HepG2 (cell line): ENCODE measurements at regions not wholly inside any gene's neighbourhood (a gene's known extent, or its start where the extent isn't known, plus 50 kb on each side); places are given as distances from the start of the nearest gene placed in this dataset.

Experiments used
- ATAC-seq: fragments of 200-7000 bp; cut with Tn5 transposase; 3 replicates; pipeline ENCODE4 v1.9.1; 2020; ENCODE audit warnings: mild to moderate bottlenecking, moderate library complexity
- BruUV-seq: library from RNA; stranded (reverse); fragments of 400-500 nt; replicated peaks from 2 replicates; lab custom pipeline; 2021; lab: Mats Ljungman, UMichigan
- CTCF ChIA-PET: fragments of 300-600 bp; formaldehyde crosslinking; extraction: SDS; loops from one replicate; lab custom pipeline; 2021; ENCODE audit warnings: low total read pairs, inconsistent platforms, low intra/inter-chr PET ratio; lab: Yijun Ruan, JAX
- POLR2A ChIA-PET: fragments of 350-600 bp; sonication (Branson Sonifier 250); formaldehyde crosslinking; loops from one replicate; lab custom pipeline; 2020; ENCODE audit warnings: antibody characterized with exemption, inconsistent platforms; lab: Yijun Ruan, JAX
- DNase-seq: peaks from one replicate; pipeline ENCODE4 v3.0.0-alpha.2; 2015; ENCODE audit warnings: low spot score
- FAIRE-seq: peaks from 3 replicates; lab custom pipeline; 2011; peaks lifted over from hg19 to GRCh38; lab: Jason Lieb, UNC
- H2AFZ ChIP-seq: one replicate; pipeline ENCODE4 v1.6.1; 2011; ENCODE audit warnings: low read length, inconsistent platforms
- H3K27ac ChIP-seq: fragments of 300-600 bp; 3 replicates; pipeline ENCODE4 v1.8.0; 2011; ENCODE audit warnings: mixed run types, mild to moderate bottlenecking, mixed read lengths, low read length, inconsistent platforms; ENCODE audit not compliant: insufficient read depth; ENCODE audit errors: extremely low read length
- H3K27me3 ChIP-seq, 2 experiments: fragments of 200-600 bp in 1 of 2; 2 replicates in 1 of 2; 3 replicates in 1 of 2; pipeline versions ENCODE4 v1.6.0 to v1.8.0; 2011; ENCODE audit warnings: low read length in 2 of 2, mild to moderate bottlenecking in 2 of 2, moderate library complexity in 2 of 2, inconsistent platforms in 1 of 2; ENCODE audit not compliant: insufficient read depth in 2 of 2, control insufficient read depth in 1 of 2
- H3K36me3 ChIP-seq, 2 experiments: fragments of 200-600 bp in 1 of 2; replicated peaks in 1 of 2; 2 replicates in 1 of 2; 3 replicates in 1 of 2; pipeline versions ENCODE4 v1.5.1 to v1.8.0; 2011; ENCODE audit warnings: low read length in 2 of 2, inconsistent platforms in 1 of 2; ENCODE audit not compliant: insufficient read depth in 2 of 2, control insufficient read depth in 1 of 2
- H3K4me1 ChIP-seq: 2 replicates; pipeline ENCODE4 v1.5.1; 2012; ENCODE audit warnings: low read length, inconsistent platforms; ENCODE audit not compliant: insufficient read depth
- H3K4me2 ChIP-seq: 2 replicates; pipeline ENCODE4 v1.6.0; 2011; ENCODE audit warnings: low read depth, low read length, inconsistent platforms
- H3K4me3 ChIP-seq, 3 experiments: fragments of 200-600 bp in 1 of 3; sonication (generic), shearing (Covaris generic) in 1 of 3; replicated peaks in 1 of 3; 2 replicates each; pipeline ENCODE4 v1.5.1; 2011 to 2016; ENCODE audit warnings: low read length in 3 of 3, inconsistent platforms in 2 of 3, low read depth in 2 of 3, mild to moderate bottlenecking in 2 of 3, control low read depth in 1 of 3, mixed read lengths in 1 of 3; ENCODE audit not compliant: insufficient read depth in 1 of 3
- H3K79me2 ChIP-seq: one replicate; pipeline ENCODE4 v1.6.1; 2011; ENCODE audit warnings: low read length, inconsistent platforms; ENCODE audit not compliant: insufficient read depth
- H3K9ac ChIP-seq: 2 replicates; pipeline ENCODE4 v1.6.0; 2011; ENCODE audit warnings: mild to moderate bottlenecking, low read depth, low read length, inconsistent platforms; ENCODE audit not compliant: insufficient read depth
- H3K9me3 ChIP-seq: 2 replicates; pipeline ENCODE4 v1.5.1; 2012; ENCODE audit warnings: mild to moderate bottlenecking, low read length
- H4K20me1 ChIP-seq: 2 replicates; pipeline ENCODE4 v1.6.0; 2011; ENCODE audit warnings: inconsistent platforms, mild to moderate bottlenecking, low read length, moderate library complexity; ENCODE audit not compliant: insufficient read depth
- ASH2L ChIP-seq: fragments of 300-600, 200-600 bp; sonication (generic); IDR thresholded peaks from 2 replicates; pipeline ENCODE4 v1.7.0; 2017; ENCODE audit warnings: low read depth, mild to moderate bottlenecking, moderate library complexity, mixed read lengths, low read length; ENCODE audit not compliant: insufficient read length
- MTF2 ChIP-seq: sonication (generic); formaldehyde crosslinking; IDR thresholded peaks from 2 replicates; pipeline ENCODE4 v1.5.0; 2020; ENCODE audit warnings: missing genetic modification reagents, borderline replicate concordance
- NR1H2 ChIP-seq: sonication (generic); formaldehyde crosslinking; IDR thresholded peaks from 2 replicates; pipeline ENCODE4 v1.8.1; 2022; ENCODE audit warnings: low read depth, missing genetic modification reagents, borderline replicate concordance
- NR3C1 ChIP-seq: sonication (generic); formaldehyde crosslinking; IDR thresholded peaks from 2 replicates; pipeline ENCODE4 v1.4.0; 2020; ENCODE audit warnings: missing genetic modification reagents
- RARA ChIP-seq: IDR thresholded peaks from 2 replicates; pipeline ENCODE4 v1.6.1; 2016; ENCODE audit warnings: missing genetic modification reagents, missing compliant biosample characterization
- ZKSCAN5 ChIP-seq: sonication (generic); formaldehyde crosslinking; IDR thresholded peaks from 2 replicates; pipeline ENCODE4 v1.5.1; 2020; ENCODE audit warnings: mild to moderate bottlenecking, missing genetic modification reagents
- ZNF235 ChIP-seq: sonication (generic); formaldehyde crosslinking; IDR thresholded peaks from 2 replicates; pipeline ENCODE4 v1.8.1; 2023; ENCODE audit warnings: mild to moderate bottlenecking, missing genetic modification reagents, borderline replicate concordance
- WGBS: methylation state at CpG from one replicate; pipeline ENCODE4 v1.1.6; 2017; ENCODE audit warnings: low lambda C conversion rate; 5-methylcytosine and 5-hydroxymethylcytosine counted together
- in situ Hi-C: cut with HindIII; loops from 2 replicates; pipeline ENCODE4 v1.10.0; 2017; ENCODE audit warnings: low pct_unique_long_range_greater_than_20kb; ENCODE audit not compliant: extremely low pct_ligation_motif_present
- intact Hi-C: fragments of 100-400 bp; cut with micrococcal nuclease; formaldehyde crosslinking; loops from one replicate; pipeline ENCODE4 v1.10.0; 2022; ENCODE audit not compliant: unreplicated experiment
- TF ChIP-seq, protein P1 (sequence below): IDR thresholded peaks from 2 replicates; pipeline ENCODE4 v1.6.1; 2016; ENCODE audit warnings: low read depth, borderline replicate concordance
- TF ChIP-seq, protein P2 (sequence below): sonication (generic); formaldehyde crosslinking; IDR thresholded peaks from 2 replicates; pipeline ENCODE4 v1.5.1; 2020; ENCODE audit warnings: missing genetic modification reagents, mild to moderate bottlenecking, borderline replicate concordance
- TF ChIP-seq, protein P3 (sequence below): IDR thresholded peaks from 2 replicates; pipeline ENCODE4 v1.6.1; 2018; ENCODE audit warnings: missing genetic modification reagents, mild to moderate bottlenecking, missing compliant biosample characterization

DNA sequence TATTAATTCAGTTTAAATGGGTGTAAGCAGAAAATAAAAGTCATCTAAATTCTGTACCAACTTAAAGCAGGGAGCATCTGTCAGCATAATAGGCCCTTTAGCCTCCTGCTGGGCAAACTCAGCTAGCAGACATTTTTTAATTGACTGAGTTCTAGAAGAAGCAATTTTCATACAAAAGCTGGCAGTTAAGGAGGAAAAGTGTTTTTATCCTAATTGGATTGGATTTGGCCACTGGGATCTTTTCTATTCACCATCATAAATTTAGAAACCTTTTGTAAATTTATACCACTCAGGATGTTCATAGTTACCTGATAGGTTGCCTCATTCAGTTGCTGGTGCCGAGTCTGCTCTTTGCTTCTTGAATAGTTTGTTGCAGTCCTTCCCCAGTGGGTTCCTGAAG, 262.7 kb upstream of the FSIP2 start:
- POLR2A ChIA-PET: no interaction called here
- intact Hi-C loops (no loop called here), in situ Hi-C loops (no loop called here)
- Histone ChIP-seq H3K4me3 (no peak overlapping the region), H3K36me3 (no peaks in the 10 kb centered on the region), H4K20me1 (no peaks in the 10 kb centered on the region), H3K27me3 (no peaks in the 10 kb centered on the region), H3K9ac (no peak overlapping the region), H3K4me1 (no peaks in the 10 kb centered on the region), H3K9me3 (no peaks in the 10 kb centered on the region), H3K4me2 (no peak overlapping the region), H3K79me2 (no peaks in the 10 kb centered on the region), H3K27ac (no peak overlapping the region), H2AFZ (no peak overlapping the region)
- CTCF ChIA-PET: no interaction called here
- TF ChIP-seq ZNF235 (no peak), MTF2 (no peak), NR3C1 (CRISPR knock-in tag) (no peak), ZKSCAN5 (CRISPR knock-in tag) (no peak), ASH2L (no peak), NR1H2 (CRISPR knock-in tag) (no peak), RARA (CRISPR knock-in tag) (no peak)
- TF ChIP-seq, protein P1, sequence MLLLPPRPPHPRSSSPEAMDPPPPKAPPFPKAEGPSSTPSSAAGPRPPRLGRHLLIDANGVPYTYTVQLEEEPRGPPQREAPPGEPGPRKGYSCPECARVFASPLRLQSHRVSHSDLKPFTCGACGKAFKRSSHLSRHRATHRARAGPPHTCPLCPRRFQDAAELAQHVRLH (CRISPR knock-in tag): no peak
- TF ChIP-seq, protein P2, sequence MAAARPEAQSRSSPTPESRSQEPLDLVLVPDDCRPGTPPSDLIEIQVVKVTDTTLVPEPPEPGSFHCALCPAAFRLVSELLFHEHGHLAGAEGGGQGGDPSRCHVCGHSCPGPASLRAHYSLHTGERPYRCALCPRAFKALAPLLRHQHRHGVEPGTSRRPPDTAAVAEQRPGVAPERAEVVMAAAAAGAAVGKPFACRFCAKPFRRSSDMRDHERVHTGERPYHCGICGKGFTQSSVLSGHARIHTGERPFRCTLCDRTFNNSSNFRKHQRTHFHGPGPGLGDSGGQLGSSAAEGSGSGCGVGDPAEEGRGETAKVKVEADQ: no peak
- TF ChIP-seq, protein P3, sequence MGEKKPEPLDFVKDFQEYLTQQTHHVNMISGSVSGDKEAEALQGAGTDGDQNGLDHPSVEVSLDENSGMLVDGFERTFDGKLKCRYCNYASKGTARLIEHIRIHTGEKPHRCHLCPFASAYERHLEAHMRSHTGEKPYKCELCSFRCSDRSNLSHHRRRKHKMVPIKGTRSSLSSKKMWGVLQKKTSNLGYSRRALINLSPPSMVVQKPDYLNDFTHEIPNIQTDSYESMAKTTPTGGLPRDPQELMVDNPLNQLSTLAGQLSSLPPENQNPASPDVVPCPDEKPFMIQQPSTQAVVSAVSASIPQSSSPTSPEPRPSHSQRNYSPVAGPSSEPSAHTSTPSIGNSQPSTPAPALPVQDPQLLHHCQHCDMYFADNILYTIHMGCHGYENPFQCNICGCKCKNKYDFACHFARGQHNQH (CRISPR knock-in tag): no peak
- WGBS: 0% methylated on average over 1 of the region's 1 CpG
- no TSS peak for BruUV-seq
- DNase-seq (no peak), ATAC-seq (no peak), FAIRE-seq (no peak)
